ENCODE measurements at regions not wholly inside any gene's neighbourhood (a gene's known extent, or its start where the extent isn't known, plus 50 kb on each side); places are given as distances from the start of the nearest gene placed in this dataset.

- Histone ChIP-seq H3K27ac (ENCODE audit: extremely low read depth, low read depth, low read length) (no peak overlapping the region), H3K4me1 (ENCODE audit: control insufficient read depth, insufficient read depth, low read length) (peaks cover 11% of the 10 kb centered on the region; the same call in 1 of the 2 replicates), H3K4me3 (ENCODE audit: low read depth, low read length) (no peak overlapping the region), H3K36me3 (ENCODE audit: control insufficient read depth in 2 of 2, insufficient read depth in 1 of 2, low read length in 2 of 2) (peaks cover 0 to 54% of the 10 kb centered on the region in 2 experiments; a peak in 2 of 3 replicates), H3K9me3 (ENCODE audit: control insufficient read depth, insufficient read depth, low read depth, low read length) (peaks cover 2% of the 10 kb centered on the region)
- ChIA-PET CTCF (interaction anchor here (0.6 to 1.7 kb wide), 3 partner anchors 33 to 365 kb away, joined by 3 to 5 read pairs (median 4); no protein-coding TSS in a partner anchor), POLR2A (no interaction called here)
- no peak for TF ChIP-seq ZNF423 (tag by site-specific recombination; IDR thresholded peaks at IDR 0.05)
- TF ChIP-seq BCL6B (tag by site-specific recombination; IDR thresholded peaks at IDR 0.05), result no peak
- no peak for TF ChIP-seq BCL11B (tag by site-specific recombination; IDR thresholded peaks at IDR 0.05; ENCODE audit: low read depth)
- TF ChIP-seq ZNF18 (tag by site-specific recombination; IDR thresholded peaks at IDR 0.05), result no peak
- TF ChIP-seq ZNF26 (tag by site-specific recombination; IDR thresholded peaks at IDR 0.05), result no peak
- TF ChIP-seq ZSCAN16 (tag by site-specific recombination; IDR thresholded peaks at IDR 0.05), result no peak
- TF ChIP-seq YY2 (tag by site-specific recombination; IDR thresholded peaks at IDR 0.05), result no peak
- no peak for TF ChIP-seq YY1 (tag by site-specific recombination; IDR thresholded peaks at IDR 0.05)
- no peak for TF ChIP-seq REST (tag by site-specific recombination; IDR thresholded peaks at IDR 0.05)
- TF ChIP-seq ZBTB6 (tag by site-specific recombination; IDR thresholded peaks at IDR 0.05), result no peak
- no peak for TF ChIP-seq ZNF513 (tag by site-specific recombination; IDR thresholded peaks at IDR 0.05)
- TF ChIP-seq KLF7 (tag by site-specific recombination; IDR thresholded peaks at IDR 0.05; ENCODE audit: borderline replicate concordance), result no peak
- no peak for TF ChIP-seq ZNF148 (tag by site-specific recombination; IDR thresholded peaks at IDR 0.05; ENCODE audit: borderline replicate concordance)
- TF ChIP-seq FEZF1 (tag by site-specific recombination; IDR thresholded peaks at IDR 0.05), result no peak
- TF ChIP-seq ZNF544 (tag by site-specific recombination; IDR thresholded peaks at IDR 0.05), result no peak
- TF ChIP-seq ZNF488 (tag by site-specific recombination; IDR thresholded peaks at IDR 0.05), result no peak
- TF ChIP-seq ZNF571 (tag by site-specific recombination; IDR thresholded peaks at IDR 0.05), result no peak
These were observed 509.5 kb downstream of the UQCRFS1 start for GRCh38 chr19:28703400-28703956.
